Stimulated activated CD4-positive, alpha-beta T cell treated with anti-CD3 and anti-CD28 coated beads, Interleukin-4, amount 100 ng/mL, for 4 hours (primary cell): ENCODE measurements at regions not wholly inside any gene's neighbourhood (a gene's known extent, or its start where the extent isn't known, plus 50 kb on each side); places are given as distances from the start of the nearest gene placed in this dataset.
"Not testable (repeated sequence)": the region's sequence is repeated elsewhere in the genome, so short reads cannot be mapped to it uniquely, and the experiment has no call there.

Experiments
- DNase-seq, 2 experiments: peaks; one replicate each; pipeline ENCODE4 v3.0.0-alpha.2; 2020

DNA sequence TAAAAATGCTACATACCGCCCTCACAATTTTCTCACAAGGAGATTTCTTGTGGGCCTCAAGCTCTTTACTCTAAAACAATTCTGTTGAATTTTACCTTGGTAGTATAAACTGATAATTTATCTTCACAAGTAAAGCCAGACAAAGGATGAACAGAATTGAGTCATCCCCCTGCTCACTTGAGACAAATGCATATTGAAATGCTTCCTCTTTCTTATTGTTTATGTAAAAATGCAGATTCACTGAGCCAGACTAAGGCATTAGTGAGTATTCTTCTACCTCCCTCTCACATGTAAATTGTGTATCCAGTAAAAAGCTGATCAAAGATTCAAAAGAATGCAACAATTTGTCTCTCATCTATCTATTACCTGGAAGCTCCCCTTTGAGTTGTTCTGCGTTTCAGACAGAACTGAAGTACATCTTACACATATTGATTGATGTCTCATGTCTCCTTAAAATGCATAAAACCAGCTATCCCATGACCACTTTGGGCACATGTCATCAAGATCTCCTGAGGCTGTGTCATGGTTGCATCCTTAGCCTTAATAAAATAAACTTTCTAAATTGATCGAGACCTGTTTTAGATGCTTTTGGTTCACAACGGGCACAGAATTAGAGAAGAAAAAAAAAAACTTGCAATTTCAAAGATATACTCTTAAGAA lies 743.1 kb upstream of the B3GALT2 start:
- DNase-seq: no peak

DNA sequence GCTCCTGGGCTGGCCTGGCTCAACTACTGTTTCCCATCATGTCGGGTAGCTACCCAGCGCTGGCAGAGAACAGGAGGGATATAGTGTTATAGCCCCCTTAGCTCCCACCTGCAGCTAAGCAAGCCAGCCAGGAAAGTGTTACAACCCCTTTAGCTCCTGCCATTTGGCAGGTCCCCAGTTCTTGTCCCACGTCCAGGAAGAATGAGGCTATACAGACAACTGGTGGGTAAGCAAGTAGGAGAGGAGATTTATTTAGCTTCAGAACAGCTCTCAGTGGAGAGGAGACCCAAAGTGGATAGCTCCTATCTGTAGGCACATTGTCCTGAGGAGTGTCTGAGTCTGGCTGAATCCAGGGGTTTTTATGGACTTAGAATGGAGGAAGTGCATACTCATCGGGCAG lies 741.1 kb upstream of the B3GALT2 start:
- no peak for DNase-seq

DNA sequence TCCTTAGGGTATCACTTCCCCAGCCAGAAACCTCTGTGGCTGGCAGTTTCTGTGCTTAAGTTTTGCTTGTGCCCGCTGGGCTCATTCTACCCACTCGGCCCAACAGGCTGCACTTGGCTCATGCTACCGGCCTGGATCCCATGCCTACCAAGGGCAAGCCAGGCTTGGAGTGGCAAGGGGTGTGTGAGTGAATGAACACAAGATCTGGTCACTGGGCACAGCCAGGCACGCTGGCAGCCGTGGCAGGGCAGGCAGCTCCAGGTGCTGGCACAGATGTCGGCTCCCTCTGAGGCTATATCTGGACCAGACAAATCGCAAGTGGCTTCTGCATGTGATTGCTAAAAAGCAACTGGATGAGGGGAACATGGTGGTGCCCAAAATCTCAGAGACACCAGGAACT lies 740.5 kb upstream of the B3GALT2 start:
- DNase-seq: no peak

DNA sequence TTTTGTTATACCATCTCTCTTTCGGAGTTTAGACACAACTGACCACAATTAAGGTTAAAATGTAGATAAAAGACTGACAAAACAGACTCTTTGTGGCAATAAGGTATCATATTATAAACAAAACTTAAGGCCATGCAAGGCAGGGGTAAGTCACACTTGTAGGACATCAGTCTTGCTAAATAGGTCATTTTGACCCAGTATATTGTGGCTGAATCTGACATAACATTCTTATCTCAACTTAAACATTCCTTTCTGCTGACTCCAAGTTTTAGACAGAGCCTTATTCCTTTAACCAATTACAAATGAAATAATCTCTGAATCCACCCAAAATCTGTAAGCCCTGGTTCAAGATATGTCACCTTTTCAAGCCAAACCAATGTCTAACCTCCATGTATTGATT lies 733.4 kb upstream of the B3GALT2 start:
- DNase-seq: no peak

DNA sequence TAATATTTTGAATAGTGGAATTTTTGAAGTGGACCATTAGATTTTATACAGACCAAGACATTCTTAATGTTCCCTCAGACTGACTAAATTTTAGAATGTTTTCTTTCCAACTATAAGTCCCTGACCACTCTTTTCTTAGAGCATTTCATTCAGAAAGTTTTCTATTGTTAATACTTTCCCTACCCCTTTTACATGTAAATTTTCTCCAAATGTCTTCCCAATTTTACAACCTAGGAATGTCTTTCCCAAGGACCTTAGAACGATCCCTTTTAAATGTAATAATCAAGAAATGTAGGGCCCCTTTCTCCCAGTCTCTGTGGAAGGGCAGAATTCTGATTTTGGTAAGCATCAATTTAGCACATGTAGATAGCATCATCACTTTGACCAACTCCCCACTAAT lies 730.0 kb upstream of the B3GALT2 start:
- DNase-seq: no peak

DNA sequence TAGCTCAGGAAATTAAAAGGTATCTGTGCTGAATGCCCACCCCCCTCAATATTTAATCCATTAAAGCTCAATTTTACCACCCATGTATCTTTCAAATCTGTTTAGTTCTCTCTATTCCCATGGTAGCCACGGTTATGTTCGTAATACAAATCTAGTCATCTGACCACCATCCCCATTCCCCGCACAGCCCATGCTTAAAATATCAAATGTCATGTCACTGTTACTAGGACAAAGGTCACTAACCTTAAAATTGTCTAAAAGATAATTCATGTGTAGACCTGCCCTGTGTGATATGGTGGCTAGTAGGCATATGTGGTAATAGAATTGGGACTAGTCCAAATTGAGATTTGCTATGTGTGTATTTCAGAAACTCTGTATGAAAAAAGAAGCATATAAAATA lies 728.5 kb upstream of the B3GALT2 start:
- no peak for DNase-seq

DNA sequence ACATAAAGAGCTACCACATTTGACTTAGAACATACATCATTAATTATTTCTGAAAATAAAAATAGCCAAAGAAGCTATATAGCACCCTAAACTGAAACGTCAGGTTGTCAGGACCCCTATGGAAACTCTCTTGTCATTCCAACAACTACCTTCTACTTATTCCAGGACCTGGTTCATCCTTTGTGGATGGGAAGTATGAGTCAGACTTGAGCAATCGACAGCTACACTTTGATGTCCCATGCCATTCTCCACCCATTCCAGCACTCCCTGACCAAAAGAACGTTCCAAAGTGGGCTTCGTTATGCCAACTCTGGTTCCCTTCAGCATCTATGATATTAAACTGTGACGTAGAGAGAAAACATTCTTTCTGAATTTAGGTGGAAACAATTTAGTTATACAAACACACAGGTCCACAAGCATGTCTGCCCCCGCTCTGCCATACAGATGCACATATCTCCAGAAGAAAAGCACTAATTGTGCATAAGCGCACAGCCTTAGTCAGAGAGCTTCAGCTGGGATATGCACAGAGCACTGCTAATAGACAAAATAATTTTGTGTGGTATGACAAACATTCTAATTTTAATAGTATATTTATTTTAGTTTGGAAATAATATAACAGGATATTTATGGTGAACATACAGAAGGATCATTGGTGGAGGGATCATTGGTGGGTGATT lies 723.1 kb upstream of the B3GALT2 start:
- DNase-seq: no peak

DNA sequence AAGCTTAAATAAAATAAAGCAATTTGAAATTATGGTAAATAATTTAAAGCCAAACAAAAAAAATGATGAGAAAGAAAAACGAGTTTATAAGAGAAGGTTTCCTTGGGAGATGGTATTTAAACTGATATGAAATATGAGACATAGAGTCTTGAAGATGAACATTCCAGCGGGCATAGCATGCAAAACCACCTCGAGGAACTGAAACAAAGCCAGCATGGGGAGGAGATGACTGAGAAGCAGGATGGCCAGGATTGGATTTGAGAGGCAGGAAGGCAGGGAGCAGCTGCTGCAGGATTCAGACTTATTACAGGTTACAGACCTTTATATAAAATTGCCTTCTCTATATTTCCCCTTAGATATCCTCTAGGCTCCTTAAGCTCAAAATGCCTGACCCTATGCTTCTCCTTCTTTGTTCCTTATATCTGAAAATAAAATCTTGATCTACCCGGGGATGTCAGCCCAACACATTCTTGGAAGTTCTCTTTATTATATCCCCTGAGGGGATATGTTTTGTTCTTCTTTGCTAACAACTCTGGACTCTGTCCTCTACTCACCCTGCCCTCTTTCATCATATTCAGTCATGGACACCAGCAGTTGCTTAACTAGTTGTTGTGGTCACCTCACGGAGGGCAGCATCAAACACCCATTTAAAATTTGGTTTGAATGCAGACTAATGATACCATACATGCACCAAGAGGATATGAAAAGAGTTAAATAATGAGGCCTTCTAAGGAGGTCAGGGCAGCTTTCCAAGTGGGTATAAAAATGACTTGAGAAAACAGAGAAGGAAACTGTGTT lies 719.1 kb upstream of the B3GALT2 start:
- DNase-seq: no peak

DNA sequence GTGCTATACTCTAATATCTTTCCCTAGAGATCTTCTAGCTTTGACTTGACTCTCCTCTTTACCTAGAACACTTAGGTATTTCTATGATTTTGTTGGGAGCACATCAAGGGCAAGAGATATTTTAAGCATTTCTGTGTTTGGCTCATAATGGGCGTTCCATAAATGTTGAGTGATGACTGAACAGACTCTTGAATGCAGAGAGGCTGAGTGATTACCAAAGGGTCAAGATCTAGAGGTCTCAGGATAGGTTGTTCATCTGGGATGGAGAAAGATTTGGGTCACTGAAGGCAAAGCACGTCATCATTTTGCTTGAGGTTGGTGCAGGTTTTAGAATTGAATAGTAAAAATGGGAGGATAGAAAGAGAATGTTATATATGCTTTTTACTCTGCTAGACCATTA lies 705.4 kb upstream of the B3GALT2 start:
- no peak for DNase-seq

DNA sequence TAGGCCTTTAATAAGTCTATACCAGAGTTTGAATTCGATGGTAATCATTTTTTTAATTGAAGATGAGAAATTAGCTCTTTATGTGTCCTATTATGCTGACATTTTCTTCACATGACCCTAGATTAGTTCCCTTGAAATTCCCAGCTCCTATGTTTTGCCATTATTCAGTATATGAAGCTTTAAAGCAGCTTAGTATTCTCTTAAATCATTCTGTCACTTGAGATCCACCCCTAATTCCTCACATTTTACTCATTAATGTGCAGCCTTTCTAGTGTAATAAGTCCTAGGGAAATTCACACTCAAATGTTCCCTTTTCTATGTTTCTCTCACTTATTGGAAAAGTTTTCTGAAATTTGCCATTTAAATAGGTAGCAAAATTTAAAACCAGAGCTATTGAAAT lies 704.5 kb upstream of the B3GALT2 start:
- no peak for DNase-seq

DNA sequence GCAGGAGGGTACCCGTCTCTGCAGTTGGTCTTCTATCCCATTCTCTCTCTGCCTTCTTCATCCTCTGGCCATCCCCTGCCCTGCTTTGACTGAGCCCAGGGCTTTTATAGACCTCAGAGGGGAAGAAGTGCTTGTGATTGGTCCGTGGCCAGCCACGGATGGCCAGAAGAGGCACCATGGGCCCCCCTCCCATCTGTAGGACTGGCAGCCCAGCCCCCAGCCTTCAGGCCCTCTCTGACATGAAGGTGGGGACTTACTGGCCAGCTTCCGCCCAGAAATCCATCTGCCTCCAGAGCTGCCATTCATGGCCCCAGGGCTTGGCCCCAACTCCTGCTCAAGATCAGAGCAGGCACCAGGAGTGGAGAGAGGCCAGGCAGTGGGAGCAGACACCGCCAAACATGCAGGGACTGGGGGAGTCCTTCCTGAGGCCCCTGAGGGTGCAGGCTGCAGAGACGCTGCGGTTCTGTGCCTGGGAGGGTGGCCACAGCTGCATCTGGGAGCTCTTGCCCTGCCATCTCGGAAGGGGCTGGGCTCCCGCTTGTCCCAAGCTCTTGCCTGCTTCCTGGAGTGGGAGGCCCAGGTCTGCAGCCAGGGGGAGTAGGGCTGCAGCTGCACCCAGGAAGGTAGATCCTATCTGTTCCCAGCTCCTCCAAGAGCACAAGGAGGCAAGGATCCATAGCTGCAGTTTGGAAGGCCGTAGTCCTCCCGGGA lies 698.6 kb upstream of the B3GALT2 start:
- DNase-seq: no peak

DNA sequence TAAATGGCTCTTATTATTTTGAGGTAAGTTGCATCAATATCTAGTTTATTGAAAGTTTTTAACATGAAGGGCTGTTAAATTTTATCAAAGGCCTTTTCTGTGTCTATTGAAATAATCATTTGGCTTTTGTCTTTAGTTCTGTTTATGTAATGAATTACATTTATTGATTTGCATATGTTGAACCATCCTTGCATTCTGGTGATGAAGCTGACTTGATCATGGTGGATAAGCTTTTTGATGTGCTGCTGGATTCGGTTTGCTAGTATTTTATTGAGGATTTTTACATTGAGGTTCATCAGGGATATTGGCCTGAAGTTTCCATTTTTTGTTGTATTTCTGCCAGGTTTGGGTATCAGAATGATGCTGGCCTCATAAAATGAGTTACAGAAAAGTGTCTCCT lies 691.5 kb upstream of the B3GALT2 start:
- DNase-seq: not testable (repeated sequence)

DNA sequence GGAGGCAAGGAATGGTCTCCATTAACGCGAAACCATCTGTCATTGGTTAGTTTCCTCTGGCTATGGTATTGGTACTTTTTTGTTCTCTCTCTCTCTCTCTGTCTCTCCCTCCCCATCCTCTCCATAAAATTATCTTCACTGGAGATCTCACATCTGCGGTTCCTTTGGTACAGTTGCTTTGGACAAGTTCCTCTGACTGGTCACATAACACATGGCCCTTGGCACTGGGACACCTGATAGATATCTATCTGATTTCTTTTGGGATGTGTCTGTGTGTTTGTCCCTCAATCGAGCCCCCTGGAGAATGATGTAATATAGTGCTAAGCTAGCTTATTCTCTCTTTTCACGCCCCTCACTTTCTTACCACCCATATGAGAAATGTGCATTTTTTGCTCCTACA lies 682.0 kb upstream of the B3GALT2 start:
- DNase-seq: no peak

DNA sequence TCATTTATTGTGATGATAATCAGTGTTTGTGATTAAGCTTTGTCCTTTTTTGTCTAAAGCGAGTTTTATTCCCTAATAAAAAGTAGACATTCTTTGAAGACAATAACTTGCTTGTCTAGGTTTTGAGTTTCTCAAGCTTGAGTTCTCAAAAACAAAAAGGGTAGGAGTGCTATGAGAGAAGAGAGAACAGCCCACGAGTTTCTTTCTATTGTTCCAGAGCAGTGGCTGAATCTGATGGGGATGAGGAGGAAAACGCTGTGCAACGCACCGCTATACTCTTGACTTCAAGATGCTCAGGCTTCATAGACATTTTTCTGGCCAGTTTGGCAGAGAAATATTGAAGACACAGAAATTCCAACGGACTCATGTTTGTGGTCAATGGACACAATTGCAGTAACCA lies 669.8 kb upstream of the B3GALT2 start:
- DNase-seq: no peak

DNA sequence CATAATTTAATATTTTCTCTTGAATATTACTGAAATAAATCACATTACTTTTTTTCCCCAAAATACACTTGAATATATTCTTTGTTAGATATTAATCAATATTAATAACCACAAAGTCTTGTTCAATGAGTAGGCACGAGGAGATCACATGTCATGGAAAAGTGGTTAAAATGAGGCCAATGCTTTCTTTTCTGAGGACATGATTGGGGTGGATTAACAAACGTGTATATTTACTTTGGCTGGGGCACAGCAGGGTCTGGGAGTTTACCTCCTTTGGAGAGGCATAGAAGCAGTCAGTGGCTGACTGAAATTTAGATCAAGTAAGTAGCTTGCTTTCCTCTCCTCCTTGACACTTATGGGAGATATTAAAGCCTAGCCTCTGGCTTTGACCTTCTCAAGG lies 664.3 kb upstream of the B3GALT2 start:
- no peak for DNase-seq

DNA sequence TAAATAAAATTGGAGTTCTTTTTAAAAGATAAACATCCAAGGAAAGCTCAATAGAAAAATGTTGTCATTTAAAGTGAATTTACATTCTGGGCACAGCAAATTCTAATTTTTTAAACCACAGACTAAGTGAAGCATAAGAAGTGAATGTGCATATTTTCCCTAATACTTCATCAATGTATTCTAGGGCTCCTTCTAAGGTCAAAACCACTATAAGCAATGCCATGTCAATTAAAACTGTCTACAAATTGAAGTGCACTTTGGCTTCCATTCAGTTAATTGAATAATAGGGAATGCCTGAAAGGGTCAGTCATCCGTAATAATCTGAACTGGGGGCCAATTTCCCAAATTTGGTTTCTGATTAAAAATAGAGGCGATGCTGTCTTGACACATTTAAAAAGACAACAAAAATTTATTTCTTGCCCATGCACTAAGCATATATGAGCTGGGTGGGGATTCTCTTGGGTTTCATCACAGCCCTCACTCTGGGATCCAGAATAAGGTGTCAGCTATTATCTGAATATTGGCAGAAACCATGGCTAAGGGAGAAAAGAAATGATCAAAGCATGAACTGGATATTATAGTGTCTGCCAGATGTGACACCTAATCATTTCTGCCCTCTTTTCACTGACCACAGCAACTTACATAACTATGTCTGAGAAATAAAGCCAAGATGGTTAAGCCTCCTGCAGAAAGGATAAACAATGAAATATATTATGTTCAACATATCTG lies 660.6 kb upstream of the B3GALT2 start:
- DNase-seq: no peak

DNA sequence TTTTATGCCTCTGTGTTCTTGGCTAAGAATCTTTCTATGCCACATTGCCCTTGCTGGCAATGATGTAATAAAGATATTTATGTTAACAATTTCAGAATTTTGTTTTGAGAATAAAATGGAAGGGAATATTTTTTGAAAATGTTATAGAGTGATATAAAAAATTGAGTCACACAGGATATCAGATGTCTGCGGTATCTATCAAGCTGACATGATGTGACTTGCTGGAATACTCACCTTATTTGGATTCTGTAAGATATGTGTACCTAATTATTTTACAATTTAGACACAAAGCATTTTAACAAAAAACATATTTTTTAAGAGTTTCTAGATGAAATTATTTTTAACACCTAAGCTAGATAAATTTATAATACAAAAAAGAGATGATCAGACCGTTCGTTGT lies 660.0 kb upstream of the B3GALT2 start:
- DNase-seq: no peak

DNA sequence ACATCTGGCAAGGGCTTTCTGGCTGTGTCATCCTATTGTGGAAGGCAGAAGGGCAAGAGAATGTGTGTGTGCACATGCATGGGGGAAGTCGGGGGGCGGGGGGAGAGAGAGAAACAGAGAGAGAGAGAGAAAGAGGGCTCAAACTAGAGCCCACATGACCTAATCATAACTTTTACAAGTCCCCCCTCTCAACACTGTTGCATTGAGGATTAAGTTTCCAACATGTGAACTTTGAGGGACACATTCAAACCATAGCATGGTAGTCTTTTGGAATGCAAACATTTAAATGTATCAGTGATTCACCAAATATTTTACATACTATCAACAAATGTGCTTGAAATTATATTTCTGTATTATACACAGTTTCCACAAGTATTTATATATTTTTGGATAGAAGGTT lies 655.4 kb upstream of the B3GALT2 start:
- DNase-seq: no peak

DNA sequence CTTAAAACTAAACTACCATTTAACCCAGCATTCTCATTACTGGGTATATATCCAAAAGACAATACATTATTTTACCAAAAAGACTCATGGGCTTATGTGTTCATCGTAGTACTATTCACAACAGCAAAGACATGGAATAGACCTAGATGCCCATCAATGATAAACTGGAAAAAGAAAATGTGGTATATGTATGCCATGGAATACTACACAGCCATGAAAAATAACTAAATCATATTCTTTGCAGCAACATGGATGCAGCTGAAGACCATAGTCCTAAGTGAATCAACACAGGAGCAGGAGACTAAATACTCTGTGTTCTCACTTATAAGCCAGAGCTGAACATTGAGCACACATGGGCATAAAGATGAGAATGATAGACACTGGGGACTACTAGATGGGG lies 645.1 kb upstream of the B3GALT2 start:
- no peak for DNase-seq

DNA sequence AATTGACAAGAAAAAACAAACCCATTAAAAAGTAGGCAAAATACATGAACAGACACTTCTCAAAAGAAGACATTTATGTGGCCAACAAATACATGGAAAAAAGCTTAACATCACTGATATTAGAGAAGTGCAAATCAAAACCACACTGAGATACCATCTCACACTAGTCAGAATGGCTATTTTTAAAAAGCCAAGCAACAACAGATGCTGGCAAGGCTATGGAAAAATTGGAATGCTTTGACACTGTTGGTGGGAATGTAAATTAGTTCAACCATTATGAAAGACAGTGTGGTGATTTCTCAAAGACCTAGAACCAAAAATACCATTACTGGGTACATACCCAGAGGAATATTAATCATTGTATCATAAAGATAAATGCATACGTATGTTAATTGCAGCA lies 641.1 kb upstream of the B3GALT2 start:
- DNase-seq: no peak

DNA sequence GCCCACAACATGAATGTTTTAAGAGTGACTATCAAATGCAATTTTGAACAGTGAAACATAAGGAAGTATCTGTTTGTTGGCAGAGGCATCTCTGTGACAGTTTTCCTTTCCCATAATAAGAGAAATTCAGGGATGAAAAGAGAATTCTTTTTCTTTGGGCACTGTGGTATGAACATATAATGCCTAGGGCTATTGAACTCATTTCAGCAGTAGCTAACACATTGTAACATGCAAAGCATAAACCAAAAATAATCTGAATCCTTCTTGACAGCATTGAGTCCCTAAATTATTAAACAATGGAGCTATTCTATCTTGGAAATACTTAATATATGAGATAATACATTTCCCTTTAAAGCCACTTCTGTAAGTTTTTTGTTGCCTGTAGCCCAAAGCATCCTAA lies 633.0 kb upstream of the B3GALT2 start:
- no peak for DNase-seq

DNA sequence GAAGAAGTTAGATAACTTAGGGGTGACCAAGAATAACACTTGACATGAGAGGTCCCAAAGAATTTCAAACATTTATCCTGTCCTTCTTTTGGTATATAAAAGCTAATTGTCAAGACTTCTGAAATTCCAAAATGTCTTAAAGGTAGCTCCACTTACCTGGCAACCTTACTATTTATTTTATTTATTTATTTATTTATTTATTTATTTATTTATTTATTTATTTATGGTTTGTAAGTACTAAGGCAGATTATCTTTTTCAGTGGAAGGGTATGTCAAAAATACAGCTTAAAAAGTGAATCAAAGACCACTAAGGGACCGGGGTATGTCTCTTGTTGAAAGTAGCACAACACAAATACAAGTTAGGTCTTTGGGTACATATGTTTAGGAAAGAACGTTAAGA lies 620.8 kb upstream of the B3GALT2 start:
- DNase-seq: no peak
